ENCODE measurements at regions not wholly inside any gene's neighbourhood (a gene's known extent, or its start where the extent isn't known, plus 50 kb on each side); places are given as distances from the start of the nearest gene placed in this dataset.

GRCh38 chrX:127124871-127125270, 305.3 kb downstream of the PRR32 start:
- Histone ChIP-seq H3K9me3 (ENCODE audit: insufficient read depth in 2 of 2, low read depth in 1 of 2, low read length in 1 of 2) (no peaks in the 10 kb centered on the region), H2AFZ (ENCODE audit: low read length) (no peak overlapping the region), H3K23me2 (ENCODE audit: low read depth, low read length) (no peaks in the 10 kb centered on the region), H3K4me1 (replicated peaks in 1 of 4; ENCODE audit: control insufficient read depth in 3 of 4, insufficient read depth in 4 of 4, low read length in 3 of 4) (no peaks in the 10 kb centered on the region), H2BK120ac (replicated peaks; ENCODE audit: low read depth, low read length) (no peak overlapping the region), H3K36me3 (ENCODE audit: control insufficient read depth in 2 of 4, insufficient read depth in 4 of 4, low read length in 3 of 4) (no peaks in the 10 kb centered on the region), H3K79me1 (ENCODE audit: low read depth, low read length) (no peaks in the 10 kb centered on the region), H2AK5ac (ENCODE audit: low read depth, low read length) (no peak overlapping the region), H3K27me3 (replicated peaks in 1 of 4; ENCODE audit: control insufficient read depth in 3 of 4, extremely low read depth in 1 of 4, insufficient read depth in 3 of 4, low read length in 3 of 4) (no peaks in the 10 kb centered on the region), H3K4me2 (ENCODE audit: insufficient read depth in 1 of 2, low read depth in 2 of 2, low read length in 2 of 2) (no peak overlapping the region), H3K27ac (ENCODE audit: low read depth, low read length) (no peak overlapping the region), H2BK12ac (ENCODE audit: low read depth, low read length) (no peak overlapping the region), H3K23ac (ENCODE audit: insufficient read length) (no peak overlapping the region), H4K20me1 (replicated peaks in 1 of 2; ENCODE audit: control insufficient read depth in 1 of 2, insufficient read depth in 2 of 2, low read length in 2 of 2) (no peaks in the 10 kb centered on the region), H2BK5ac (ENCODE audit: low read depth, low read length) (no peak overlapping the region), H3K14ac (ENCODE audit: insufficient read length) (no peak overlapping the region), H2BK15ac (ENCODE audit: low read length) (no peak overlapping the region), H2BK20ac (ENCODE audit: low read length) (no peak overlapping the region), H3K79me2 (ENCODE audit: control insufficient read depth in 1 of 2, insufficient read depth in 2 of 2, low read length in 2 of 2) (no peaks in the 10 kb centered on the region), H4K5ac (ENCODE audit: insufficient read length, low read depth, low read length) (no peak overlapping the region), H3K4ac (replicated peaks; ENCODE audit: insufficient read length, low read depth, low read length) (no peak overlapping the region), H4K8ac (ENCODE audit: extremely low read depth, insufficient read depth, low read length) (no peak overlapping the region), H3K4me3 (ENCODE audit: extremely low read depth in 1 of 4, insufficient read depth in 2 of 4, low read depth in 3 of 4, low read length in 4 of 4) (no peak overlapping the region), H3K9ac (replicated peaks in 1 of 4; ENCODE audit: extremely low read depth in 1 of 4, low read depth in 3 of 4, low read length in 3 of 4) (no peak overlapping the region), H3K18ac (ENCODE audit: extremely low read depth, low read length) (no peak overlapping the region), H4K91ac (replicated peaks; ENCODE audit: insufficient read length, low read length) (no peak overlapping the region), H3K56ac (replicated peaks; ENCODE audit: insufficient read length, low read depth, low read length) (no peak overlapping the region)
- no peak for DNase-seq (ENCODE audit: low read depth in 1 of 2, low spot score in 2 of 2)
- no peak for FAIRE-seq
- TF ChIP-seq GTF2F1 (IDR thresholded peaks at IDR 0.05; ENCODE audit: borderline replicate concordance, low read depth, low read length) = no peak
- no peak for TF ChIP-seq KDM1A (IDR thresholded peaks at IDR 0.05; ENCODE audit: borderline replicate concordance, low read length)
- TF ChIP-seq FOSL1 (IDR thresholded peaks at IDR 0.05; ENCODE audit: insufficient read depth, low read depth, low read length) = no peak
- TF ChIP-seq CTBP2 (IDR thresholded peaks at IDR 0.05; ENCODE audit: borderline replicate concordance, insufficient read depth, insufficient read length, low read length) = no peak
- TF ChIP-seq SIX5 (IDR thresholded peaks at IDR 0.05; ENCODE audit: low read depth, low read length) = no peak
- TF ChIP-seq SP1 (IDR thresholded peaks at IDR 0.05; ENCODE audit: low read depth, low read length) = no peak
- no peak for TF ChIP-seq JUND (IDR thresholded peaks at IDR 0.05; ENCODE audit: low read length)
- no peak for TF ChIP-seq TCF12 (IDR thresholded peaks at IDR 0.05; ENCODE audit: low read depth, low read length)
- no peak for TF ChIP-seq TAF7 (optimal IDR thresholded peaks at IDR 0.05; ENCODE audit: borderline replicate concordance, low read depth, low read length)
- TF ChIP-seq USF2 (IDR thresholded peaks at IDR 0.05; ENCODE audit: low read length) = no peak
- no peak for TF ChIP-seq POLR2A (IDR thresholded peaks at IDR 0.05; ENCODE audit: control extremely low read depth in 1 of 2, low read depth in 2 of 2, low read length in 2 of 2)
- TF ChIP-seq RNF2 (IDR thresholded peaks at IDR 0.05; ENCODE audit: borderline replicate concordance, low read depth, low read length, missing control alignments, poor library complexity, severe bottlenecking) = no peak
- ChIA-PET POLR2A (ENCODE audit: partially characterized antibody) (no interaction called here), CTCF (ENCODE audit: partially characterized antibody) (no interaction called here)
- WGBS, 2 experiments (ENCODE audit: extremely low coverage in 1 of 2, insufficient coverage in 1 of 2, insufficient read length in 1 of 2, insufficient replicate concordance in 2 of 2, low coverage in 1 of 2, low lambda C conversion rate in 2 of 2, missing lambda C conversion rate in 1 of 2) = 93% methylated on average over 2 of the region's 2 CpGs; no CpG with 5 or more reads in 1 of the 2 experiments

Data from H1 (cell line).